HG02852 (cell line): ENCODE measurements at regions not wholly inside any gene's neighbourhood (a gene's known extent, or its start where the extent isn't known, plus 50 kb on each side); places are given as distances from the start of the nearest gene placed in this dataset.

Source experiments
- ATAC-seq: cut with Tn5 transposase; IDR thresholded peaks from one replicate; pipeline ENCODE4 v1.9.1; 2021; ENCODE audit warnings: mild to moderate bottlenecking, moderate library complexity; ENCODE audit not compliant: unreplicated experiment

- no peak for ATAC-seq
Observed at GRCh38 chr20:40978761-40979160, 49.9 kb upstream of the TOP1 start.
